ENCODE measurements at regions not wholly inside any gene's neighbourhood (a gene's known extent, or its start where the extent isn't known, plus 50 kb on each side); places are given as distances from the start of the nearest gene placed in this dataset.

GRCh38 chr2:168338292-168338691 lies 90.9 kb upstream of the STK39 start:
- no peak for DNase-seq (ENCODE audit: extremely low read depth, low read depth, low spot score)

- no peak for DNase-seq (ENCODE audit: extremely low read depth, low read depth, low spot score)
Observed at GRCh38 chr2:168338803-168339437, 91.5 kb upstream of the STK39 start.

- no peak for DNase-seq (ENCODE audit: extremely low read depth, low read depth, low spot score)
Observed at GRCh38 chr2:168340931-168341330, 93.5 kb upstream of the STK39 start.

GRCh38 chr2:168343586-168343985 lies 96.2 kb upstream of the STK39 start:
- DNase-seq (ENCODE audit: extremely low read depth, low read depth, low spot score), result no peak

- no peak for DNase-seq (ENCODE audit: extremely low read depth, low read depth, low spot score)
Observed at GRCh38 chr2:168344706-168345105, 97.3 kb upstream of the STK39 start.

- DNase-seq (ENCODE audit: extremely low read depth, low read depth, low spot score), result no peak
Observed at GRCh38 chr2:168345601-168346000, 98.2 kb upstream of the STK39 start.

- DNase-seq (ENCODE audit: extremely low read depth, low read depth, low spot score), result peak; percentile 42
Observed at GRCh38 chr2:168346725-168347477, 99.5 kb upstream of the STK39 start.

- no peak for DNase-seq (ENCODE audit: extremely low read depth, low read depth, low spot score)
Observed at GRCh38 chr2:168348076-168348475, 100.7 kb upstream of the STK39 start.

GRCh38 chr2:168350380-168350779 lies 103.0 kb upstream of the STK39 start:
- no peak for DNase-seq (ENCODE audit: extremely low read depth, low read depth, low spot score)

- no peak for DNase-seq (ENCODE audit: extremely low read depth, low read depth, low spot score)
Observed at GRCh38 chr2:168353251-168353650, 102.8 kb upstream of the CERS6 start.

- no peak for DNase-seq (ENCODE audit: extremely low read depth, low read depth, low spot score)
Observed at GRCh38 chr2:168354499-168354898, 101.6 kb upstream of the CERS6 start.

- DNase-seq (ENCODE audit: extremely low read depth, low read depth, low spot score), result no peak
Observed at GRCh38 chr2:168355121-168355520, 101.0 kb upstream of the CERS6 start.

- DNase-seq (ENCODE audit: extremely low read depth, low read depth, low spot score), result no peak
Observed at GRCh38 chr2:168355779-168356476, 100.1 kb upstream of the CERS6 start.

- DNase-seq (ENCODE audit: extremely low read depth, low read depth, low spot score), result no peak
Observed at GRCh38 chr2:168356477-168356835, 99.6 kb upstream of the CERS6 start.

GRCh38 chr2:168357797-168358472 lies 98.1 kb upstream of the CERS6 start:
- DNase-seq (ENCODE audit: extremely low read depth, low read depth, low spot score), result no peak

- no peak for DNase-seq (ENCODE audit: extremely low read depth, low read depth, low spot score)
Observed at GRCh38 chr2:168359082-168359481, 97.0 kb upstream of the CERS6 start.

- no peak for DNase-seq (ENCODE audit: extremely low read depth, low read depth, low spot score)
Observed at GRCh38 chr2:168363347-168364092, 92.6 kb upstream of the CERS6 start.

GRCh38 chr2:168365094-168365621 lies 90.9 kb upstream of the CERS6 start:
- no peak for DNase-seq (ENCODE audit: extremely low read depth, low read depth, low spot score)

- no peak for DNase-seq (ENCODE audit: extremely low read depth, low read depth, low spot score)
Observed at GRCh38 chr2:168369031-168369430, 87.0 kb upstream of the CERS6 start.

GRCh38 chr2:168371273-168372019 lies 84.6 kb upstream of the CERS6 start:
- DNase-seq (ENCODE audit: extremely low read depth, low read depth, low spot score), result no peak
